ENCODE measurements at regions not wholly inside any gene's neighbourhood (a gene's known extent, or its start where the extent isn't known, plus 50 kb on each side); places are given as distances from the start of the nearest gene placed in this dataset.

- POLR2A ChIA-PET = no interaction called here
- no TSS peak for BruUV-seq (replicated peaks)
- 2% methylated on average over 6 of the region's 6 CpGs for WGBS (ENCODE audit: insufficient coverage, low coverage, missing lambda C conversion rate)
- TF ChIP-seq E2F6 (IDR thresholded peaks at IDR 0.05; ENCODE audit: borderline replicate concordance in 1 of 2, extremely low read depth in 1 of 2, insufficient read depth in 1 of 2, insufficient read length in 1 of 2, low read depth in 1 of 2, low read length in 1 of 2, poor library complexity in 1 of 2, severe bottlenecking in 1 of 2) (no peak), KDM1A (IDR thresholded peaks at IDR 0.05) (no peak), ZNF324 (CRISPR knock-in tag; IDR thresholded peaks at IDR 0.05) (no peak), ZNF384 (IDR thresholded peaks at IDR 0.05; ENCODE audit: low read depth, low read length) (no peak), CREB5 (CRISPR knock-in tag; IDR thresholded peaks at IDR 0.05) (no peak), NBN (IDR thresholded peaks at IDR 0.05; ENCODE audit: low read depth) (no peak), HLTF (IDR thresholded peaks at IDR 0.05) (no peak), NFYB (IDR thresholded peaks at IDR 0.05; ENCODE audit: extremely low read depth, insufficient read length) (no peak), ID3 (CRISPR knock-in tag; IDR thresholded peaks at IDR 0.05) (no peak), ID3 (tag; IDR thresholded peaks at IDR 0.05) (no peak), DDX20 (tag; IDR thresholded peaks at IDR 0.05; ENCODE audit: low read depth) (no peak)
- TF ChIP-seq, protein P1, sequence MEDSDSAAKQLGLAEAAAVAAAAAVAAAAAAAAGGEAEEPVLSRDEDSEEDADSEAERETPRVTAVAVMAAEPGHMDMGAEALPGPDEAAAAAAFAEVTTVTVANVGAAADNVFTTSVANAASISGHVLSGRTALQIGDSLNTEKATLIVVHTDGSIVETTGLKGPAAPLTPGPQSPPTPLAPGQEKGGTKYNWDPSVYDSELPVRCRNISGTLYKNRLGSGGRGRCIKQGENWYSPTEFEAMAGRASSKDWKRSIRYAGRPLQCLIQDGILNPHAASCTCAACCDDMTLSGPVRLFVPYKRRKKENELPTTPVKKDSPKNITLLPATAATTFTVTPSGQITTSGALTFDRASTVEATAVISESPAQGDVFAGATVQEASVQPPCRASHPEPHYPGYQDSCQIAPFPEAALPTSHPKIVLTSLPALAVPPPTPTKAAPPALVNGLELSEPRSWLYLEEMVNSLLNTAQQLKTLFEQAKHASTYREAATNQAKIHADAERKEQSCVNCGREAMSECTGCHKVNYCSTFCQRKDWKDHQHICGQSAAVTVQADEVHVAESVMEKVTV (CRISPR knock-in tag; IDR thresholded peaks at IDR 0.05) = no peak
- TF ChIP-seq, protein P2, sequence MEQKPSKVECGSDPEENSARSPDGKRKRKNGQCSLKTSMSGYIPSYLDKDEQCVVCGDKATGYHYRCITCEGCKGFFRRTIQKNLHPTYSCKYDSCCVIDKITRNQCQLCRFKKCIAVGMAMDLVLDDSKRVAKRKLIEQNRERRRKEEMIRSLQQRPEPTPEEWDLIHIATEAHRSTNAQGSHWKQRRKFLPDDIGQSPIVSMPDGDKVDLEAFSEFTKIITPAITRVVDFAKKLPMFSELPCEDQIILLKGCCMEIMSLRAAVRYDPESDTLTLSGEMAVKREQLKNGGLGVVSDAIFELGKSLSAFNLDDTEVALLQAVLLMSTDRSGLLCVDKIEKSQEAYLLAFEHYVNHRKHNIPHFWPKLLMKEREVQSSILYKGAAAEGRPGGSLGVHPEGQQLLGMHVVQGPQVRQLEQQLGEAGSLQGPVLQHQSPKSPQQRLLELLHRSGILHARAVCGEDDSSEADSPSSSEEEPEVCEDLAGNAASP (IDR thresholded peaks at IDR 0.05) = no peak
- TF ChIP-seq, protein P3, sequence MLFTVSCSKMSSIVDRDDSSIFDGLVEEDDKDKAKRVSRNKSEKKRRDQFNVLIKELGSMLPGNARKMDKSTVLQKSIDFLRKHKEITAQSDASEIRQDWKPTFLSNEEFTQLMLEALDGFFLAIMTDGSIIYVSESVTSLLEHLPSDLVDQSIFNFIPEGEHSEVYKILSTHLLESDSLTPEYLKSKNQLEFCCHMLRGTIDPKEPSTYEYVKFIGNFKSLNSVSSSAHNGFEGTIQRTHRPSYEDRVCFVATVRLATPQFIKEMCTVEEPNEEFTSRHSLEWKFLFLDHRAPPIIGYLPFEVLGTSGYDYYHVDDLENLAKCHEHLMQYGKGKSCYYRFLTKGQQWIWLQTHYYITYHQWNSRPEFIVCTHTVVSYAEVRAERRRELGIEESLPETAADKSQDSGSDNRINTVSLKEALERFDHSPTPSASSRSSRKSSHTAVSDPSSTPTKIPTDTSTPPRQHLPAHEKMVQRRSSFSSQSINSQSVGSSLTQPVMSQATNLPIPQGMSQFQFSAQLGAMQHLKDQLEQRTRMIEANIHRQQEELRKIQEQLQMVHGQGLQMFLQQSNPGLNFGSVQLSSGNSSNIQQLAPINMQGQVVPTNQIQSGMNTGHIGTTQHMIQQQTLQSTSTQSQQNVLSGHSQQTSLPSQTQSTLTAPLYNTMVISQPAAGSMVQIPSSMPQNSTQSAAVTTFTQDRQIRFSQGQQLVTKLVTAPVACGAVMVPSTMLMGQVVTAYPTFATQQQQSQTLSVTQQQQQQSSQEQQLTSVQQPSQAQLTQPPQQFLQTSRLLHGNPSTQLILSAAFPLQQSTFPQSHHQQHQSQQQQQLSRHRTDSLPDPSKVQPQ (CRISPR knock-in tag; IDR thresholded peaks at IDR 0.05; ENCODE audit: borderline replicate concordance) = no peak
Measured at GRCh38 chr15:93330912-93331544, 242.0 kb upstream of the RGMA start.

More at GRCh38 chr15:93330912-93331544, 242.0 kb upstream of the RGMA start:
- Histone ChIP-seq H3K9me3 (replicated peaks; ENCODE audit: control insufficient read depth, insufficient read depth, low read depth, low read length) (no peaks in the 10 kb centered on the region), H3K9me1 (ENCODE audit: control insufficient read depth, insufficient read depth, low read length) (no peaks in the 10 kb centered on the region), H3K4me2 (ENCODE audit: insufficient read depth, low read length) (no peak overlapping the region), H3K4me1 (replicated peaks in 1 of 2; ENCODE audit: control insufficient read depth in 2 of 2, insufficient read depth in 2 of 2, low read length in 2 of 2) (no peaks in the 10 kb centered on the region), H3K27ac (ENCODE audit: extremely low read depth, low read depth, low read length) (no peak overlapping the region), H3K79me2 (ENCODE audit: control insufficient read depth, insufficient read depth, low read length) (no peaks in the 10 kb centered on the region), H4K20me1 (replicated peaks; ENCODE audit: control insufficient read depth, insufficient read depth, low read length) (no peaks in the 10 kb centered on the region; the same call in 1 of the 2 replicates), H3K4me3 (no peak overlapping the region), H2AFZ (ENCODE audit: low read depth, low read length) (no peak overlapping the region), H3K36me3 (ENCODE audit: control insufficient read depth, insufficient read depth, low read length) (no peaks in the 10 kb centered on the region), H3K27me3 (ENCODE audit: control insufficient read depth in 2 of 2, insufficient read depth in 2 of 2, low read length in 2 of 2) (peaks cover 4 to 21% of the 10 kb centered on the region in 2 experiments; a peak in 3 of 5 replicates), H3K9ac (ENCODE audit: insufficient read depth in 1 of 2, low read depth in 2 of 2, low read length in 2 of 2) (no peak overlapping the region)
- no peak for DNase-seq (ENCODE audit: extremely low read depth in 1 of 4, low spot score in 3 of 4)
- CTCF ChIA-PET (ENCODE audit: low intra/inter-chr PET ratio) = no interaction called here
- no peak for ATAC-seq
- in situ Hi-C loops (cut with MboI) (no loop called here), intact Hi-C loops (cut with micrococcal nuclease) (no loop called here)
- no peak for FAIRE-seq

Measured in K562 (cell line).